ENCODE measurements at regions not wholly inside any gene's neighbourhood (a gene's known extent, or its start where the extent isn't known, plus 50 kb on each side); places are given as distances from the start of the nearest gene placed in this dataset.

- TF ChIP-seq ZBTB40 (IDR thresholded peaks at IDR 0.05) (peak; percentile 78), ZBTB40 (CRISPR knock-in tag; IDR thresholded peaks at IDR 0.05) (no peak), ZNF76 (CRISPR knock-in tag; IDR thresholded peaks at IDR 0.05; ENCODE audit: borderline replicate concordance) (no peak), CHD1 (IDR thresholded peaks at IDR 0.05; ENCODE audit: low read length) (no peak), GATA2 (CRISPR knock-in tag; IDR thresholded peaks at IDR 0.05) (no peak), SMARCA4 (IDR thresholded peaks at IDR 0.05) (no peak), L3MBTL2 (IDR thresholded peaks at IDR 0.05) (no peak), RBM25 (IDR thresholded peaks at IDR 0.05; ENCODE audit: low read depth, low read length, severe bottlenecking) (peak; percentile 13), BCOR (IDR thresholded peaks at IDR 0.05) (peak; percentile 43; the same call in 1 of the 2 replicates), NELFE (IDR thresholded peaks at IDR 0.05; ENCODE audit: insufficient read depth, insufficient read length) (no peak)
- TF ChIP-seq, protein P1, sequence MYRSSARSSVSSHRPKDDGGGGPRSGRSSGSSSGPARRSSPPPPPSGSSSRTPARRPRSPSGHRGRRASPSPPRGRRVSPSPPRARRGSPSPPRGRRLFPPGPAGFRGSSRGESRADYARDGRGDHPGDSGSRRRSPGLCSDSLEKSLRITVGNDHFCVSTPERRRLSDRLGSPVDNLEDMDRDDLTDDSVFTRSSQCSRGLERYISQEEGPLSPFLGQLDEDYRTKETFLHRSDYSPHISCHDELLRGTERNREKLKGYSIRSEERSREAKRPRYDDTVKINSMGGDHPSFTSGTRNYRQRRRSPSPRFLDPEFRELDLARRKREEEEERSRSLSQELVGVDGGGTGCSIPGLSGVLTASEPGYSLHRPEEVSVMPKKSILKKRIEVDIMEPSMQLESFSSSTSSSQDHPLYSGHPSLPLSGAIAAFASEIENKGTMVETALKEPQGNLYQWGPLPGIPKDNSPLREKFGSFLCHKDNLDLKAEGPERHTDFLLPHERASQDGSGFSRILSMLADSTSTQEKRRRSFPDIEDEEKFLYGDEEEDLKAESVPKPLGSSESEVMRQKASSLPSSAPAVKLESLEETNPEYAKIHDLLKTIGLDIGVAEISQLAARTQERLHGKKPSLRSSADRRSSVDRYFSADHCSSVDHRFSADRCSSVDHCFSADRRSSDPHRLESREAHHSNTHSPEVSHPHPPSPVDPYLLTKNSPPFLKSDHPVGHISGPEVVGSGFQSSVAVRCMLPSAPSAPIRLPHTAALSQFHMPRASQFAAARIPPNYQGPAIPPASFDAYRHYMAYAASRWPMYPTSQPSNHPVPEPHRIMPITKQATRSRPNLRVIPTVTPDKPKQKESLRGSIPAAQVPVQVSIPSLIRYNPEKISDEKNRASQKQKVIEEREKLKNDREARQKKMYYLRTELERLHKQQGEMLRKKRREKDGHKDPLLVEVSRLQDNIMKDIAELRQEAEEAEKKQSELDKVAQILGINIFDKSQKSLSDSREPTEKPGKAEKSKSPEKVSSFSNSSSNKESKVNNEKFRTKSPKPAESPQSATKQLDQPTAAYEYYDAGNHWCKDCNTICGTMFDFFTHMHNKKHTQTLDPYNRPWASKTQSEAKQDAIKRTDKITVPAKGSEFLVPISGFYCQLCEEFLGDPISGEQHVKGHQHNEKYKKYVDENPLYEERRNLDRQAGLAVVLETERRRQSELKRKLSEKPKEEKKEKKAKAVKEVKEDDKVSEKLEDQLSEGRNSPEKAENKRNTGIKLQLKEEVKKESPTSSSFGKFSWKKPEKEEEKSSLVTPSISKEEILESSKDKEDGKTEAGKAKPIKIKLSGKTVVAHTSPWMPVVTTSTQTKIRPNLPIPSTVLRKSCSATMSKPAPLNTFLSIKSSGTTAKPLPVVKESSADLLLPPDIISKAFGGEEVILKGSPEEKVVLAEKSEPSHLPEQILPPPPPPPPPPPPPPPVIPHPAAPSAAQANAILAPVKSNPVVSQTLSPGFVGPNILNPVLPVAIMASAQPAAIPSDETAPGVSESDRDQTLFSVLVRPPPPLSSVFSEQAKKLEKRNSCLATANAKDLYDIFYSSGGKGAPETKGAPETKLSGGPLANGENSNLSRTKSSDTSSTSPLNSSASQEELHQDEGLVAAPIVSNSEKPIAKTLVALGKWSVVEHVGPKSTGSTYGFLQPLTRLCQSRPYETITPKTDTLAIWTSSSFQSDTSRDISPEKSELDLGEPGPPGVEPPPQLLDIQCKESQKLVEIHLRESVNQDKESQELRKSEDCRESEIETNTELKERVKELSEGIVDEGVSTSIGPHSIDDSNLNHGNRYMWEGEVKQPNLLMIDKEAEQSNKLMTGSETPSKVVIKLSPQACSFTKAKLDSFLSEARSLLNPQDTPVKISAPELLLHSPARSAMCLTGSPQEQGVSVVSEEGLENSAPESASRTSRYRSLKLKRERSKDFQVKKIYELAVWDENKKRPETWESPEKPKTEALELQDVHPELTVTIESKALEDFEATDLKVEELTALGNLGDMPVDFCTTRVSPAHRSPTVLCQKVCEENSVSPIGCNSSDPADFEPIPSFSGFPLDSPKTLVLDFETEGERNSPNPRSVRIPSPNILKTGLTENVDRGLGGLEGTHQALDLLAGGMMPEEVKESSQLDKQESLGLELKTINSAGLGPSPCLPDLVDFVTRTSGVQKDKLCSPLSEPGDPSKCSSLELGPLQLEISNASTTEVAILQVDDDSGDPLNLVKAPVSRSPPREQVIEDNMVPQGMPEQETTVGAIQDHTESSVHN (IDR thresholded peaks at IDR 0.05; ENCODE audit: borderline replicate concordance in 1 of 2, low read depth in 1 of 2) = no peak
Observed at GRCh38 chr3:118809696-118810498, 224.7 kb downstream of the IGSF11 start (continued).

All from K562 (cell line).